H1 (cell line): ENCODE measurements at regions not wholly inside any gene's neighbourhood (a gene's known extent, or its start where the extent isn't known, plus 50 kb on each side); places are given as distances from the start of the nearest gene placed in this dataset.

Source experiments
- CTCF ChIA-PET: fragments of 300-600 bp; sonication (Branson Sonifier 250); formaldehyde crosslinking; loops from one replicate; lab custom pipeline; 2021; ENCODE audit not compliant: partially characterized antibody; lab: Charles Lee
- POLR2A ChIA-PET: fragments of 300-600 bp; sonication (Branson Sonifier 250); formaldehyde crosslinking; loops from one replicate; lab custom pipeline; 2021; ENCODE audit warnings: inconsistent platforms; ENCODE audit not compliant: partially characterized antibody; lab: Charles Lee
- DNase-seq, 2 experiments: peaks; one replicate each; pipeline versions ENCODE4 v3.0.0 to v3.0.0-alpha.2; 2010 to 2022; ENCODE audit warnings: low spot score in 2 of 2, low read depth in 1 of 2, mixed read lengths in 1 of 2
- FAIRE-seq: peaks from 2 replicates; lab custom pipeline; 2011; peaks lifted over from hg19 to GRCh38; lab: Jason Lieb, UNC
- H2AFZ ChIP-seq: 2 replicates; pipeline ENCODE4 v1.8.1; 2012; ENCODE audit warnings: low read length, inconsistent platforms
- H2AK5ac ChIP-seq: 2 replicates; pipeline ENCODE4 v1.6.1; 2013; ENCODE audit warnings: low read depth, low read length
- H2BK120ac ChIP-seq: replicated peaks from 2 replicates; pipeline ENCODE3; 2013; ENCODE audit warnings: low read depth, low read length, inconsistent platforms
- H2BK12ac ChIP-seq: 2 replicates; pipeline ENCODE4 v1.6.1; 2013; ENCODE audit warnings: low read depth, low read length
- H2BK15ac ChIP-seq: 2 replicates; pipeline ENCODE4 v1.6.1; 2013; ENCODE audit warnings: low read length
- H2BK20ac ChIP-seq: 2 replicates; pipeline ENCODE4 v1.6.1; 2013; ENCODE audit warnings: low read length
- H2BK5ac ChIP-seq: 2 replicates; pipeline ENCODE4 v1.6.1; 2013; ENCODE audit warnings: low read depth, low read length
- H3K14ac ChIP-seq: 2 replicates; pipeline ENCODE4 v1.6.1; 2013; ENCODE audit warnings: inconsistent platforms; ENCODE audit not compliant: insufficient read length
- H3K18ac ChIP-seq: 2 replicates; pipeline ENCODE4 v1.6.1; 2013; ENCODE audit warnings: low read length; ENCODE audit errors: extremely low read depth
- H3K23ac ChIP-seq: 2 replicates; pipeline ENCODE4 v1.6.1; 2013; ENCODE audit warnings: inconsistent platforms; ENCODE audit not compliant: insufficient read length
- H3K23me2 ChIP-seq: 2 replicates; pipeline ENCODE4 v1.6.1; 2013; ENCODE audit warnings: low read depth, low read length
- H3K27ac ChIP-seq: 2 replicates; pipeline ENCODE4 v1.6.1; 2011; ENCODE audit warnings: low read depth, low read length, inconsistent platforms
- H3K27me3 ChIP-seq, 4 experiments: replicated peaks in 1 of 4; 1 replicate in 1 of 4; 2 replicates in 3 of 4; pipeline versions ENCODE4 v1.6.1 to v1.8.1; 2011 to 2013; ENCODE audit warnings: low read length in 3 of 4, mild to moderate bottlenecking in 3 of 4, inconsistent platforms in 2 of 4, mixed read lengths in 2 of 4, moderate library complexity in 1 of 4; ENCODE audit not compliant: control insufficient read depth in 3 of 4, insufficient read depth in 3 of 4; ENCODE audit errors: extremely low read depth in 1 of 4
- H3K36me3 ChIP-seq, 4 experiments: 2 replicates each; pipeline versions ENCODE4 v1.6.1 to v1.8.1; 2011 to 2013; ENCODE audit warnings: mild to moderate bottlenecking in 4 of 4, low read length in 3 of 4, moderate library complexity in 2 of 4, control low read depth in 1 of 4, inconsistent platforms in 1 of 4; ENCODE audit not compliant: insufficient read depth in 4 of 4, control insufficient read depth in 2 of 4
- H3K4ac ChIP-seq: replicated peaks from 2 replicates; pipeline ENCODE3; 2013; ENCODE audit warnings: low read length, low read depth, mixed read lengths, inconsistent platforms; ENCODE audit not compliant: insufficient read length
- H3K4me1 ChIP-seq, 4 experiments: replicated peaks in 1 of 4; 1 replicate in 1 of 4; 2 replicates in 3 of 4; pipeline versions ENCODE4 v1.6.1 to v1.8.1; 2011 to 2013; ENCODE audit warnings: low read length in 3 of 4, inconsistent platforms in 2 of 4, mixed read lengths in 1 of 4; ENCODE audit not compliant: insufficient read depth in 4 of 4, control insufficient read depth in 3 of 4
- H3K4me2 ChIP-seq, 2 experiments: 2 replicates each; pipeline versions ENCODE4 v1.6.1 to v1.8.1; 2011 to 2013; ENCODE audit warnings: low read depth in 2 of 2, low read length in 2 of 2, control low read depth in 1 of 2, inconsistent platforms in 1 of 2, mild to moderate bottlenecking in 1 of 2; ENCODE audit not compliant: insufficient read depth in 1 of 2
- H3K4me3 ChIP-seq, 4 experiments: fragments of 200-600, 300-600 bp in 1 of 4; sonication (generic), shearing (Covaris generic), sonication (Bioruptor Twin) in 1 of 4; 2 replicates each; pipeline versions ENCODE4 v1.5.1 to v1.8.1; 2011 to 2016; ENCODE audit warnings: low read length in 4 of 4, low read depth in 3 of 4, control low read depth in 2 of 4, inconsistent platforms in 2 of 4, mild to moderate bottlenecking in 2 of 4, mixed read lengths in 1 of 4, moderate library complexity in 1 of 4; ENCODE audit not compliant: insufficient read depth in 2 of 4; ENCODE audit errors: extremely low read depth in 1 of 4
- H3K56ac ChIP-seq: replicated peaks from 2 replicates; pipeline ENCODE3; 2013; ENCODE audit warnings: low read depth, mild to moderate bottlenecking, mixed read lengths, low read length, inconsistent platforms; ENCODE audit not compliant: insufficient read length
- H3K79me1 ChIP-seq: 2 replicates; pipeline ENCODE4 v1.6.1; 2013; ENCODE audit warnings: low read depth, low read length, control low read depth
- H3K79me2 ChIP-seq, 2 experiments: 2 replicates each; pipeline versions ENCODE4 v1.6.1 to v1.8.1; 2012 to 2013; ENCODE audit warnings: low read length in 2 of 2, mild to moderate bottlenecking in 2 of 2, inconsistent platforms in 1 of 2; ENCODE audit not compliant: insufficient read depth in 2 of 2, control insufficient read depth in 1 of 2
- H3K9ac ChIP-seq, 4 experiments: replicated peaks in 1 of 4; 1 replicate in 1 of 4; 2 replicates in 3 of 4; pipeline versions ENCODE4 v1.6.1 to v1.8.1; 2011 to 2013; ENCODE audit warnings: low read depth in 3 of 4, low read length in 3 of 4, control low read depth in 2 of 4, mild to moderate bottlenecking in 2 of 4, moderate library complexity in 2 of 4, inconsistent platforms in 1 of 4; ENCODE audit errors: extremely low read depth in 1 of 4
- H3K9me3 ChIP-seq, 2 experiments: 2 replicates each; pipeline versions ENCODE4 v1.6.1 to v1.8.1; 2012 to 2013; ENCODE audit warnings: mild to moderate bottlenecking in 2 of 2, moderate library complexity in 2 of 2, control low read depth in 1 of 2, inconsistent platforms in 1 of 2, low read depth in 1 of 2, low read length in 1 of 2, mixed read lengths in 1 of 2; ENCODE audit not compliant: insufficient read depth in 2 of 2
- H4K20me1 ChIP-seq, 2 experiments: replicated peaks in 1 of 2; 2 replicates each; pipeline versions ENCODE3 to v1.8.1; 2011 to 2013; ENCODE audit warnings: inconsistent platforms in 2 of 2, low read length in 2 of 2, mild to moderate bottlenecking in 1 of 2; ENCODE audit not compliant: insufficient read depth in 2 of 2, control insufficient read depth in 1 of 2
- H4K5ac ChIP-seq: 2 replicates; pipeline ENCODE4 v1.6.1; 2013; ENCODE audit warnings: low read length, low read depth, mixed read lengths, inconsistent platforms; ENCODE audit not compliant: insufficient read length
- H4K8ac ChIP-seq: 2 replicates; pipeline ENCODE4 v1.8.0; 2013; ENCODE audit warnings: mild to moderate bottlenecking, moderate library complexity, low read length, inconsistent platforms; ENCODE audit not compliant: insufficient read depth; ENCODE audit errors: extremely low read depth
- H4K91ac ChIP-seq: replicated peaks from 2 replicates; pipeline ENCODE3; 2013; ENCODE audit warnings: low read length, mixed read lengths, inconsistent platforms; ENCODE audit not compliant: insufficient read length
- EGR1 ChIP-seq: IDR thresholded peaks from 2 replicates; pipeline ENCODE4 v1.6.1; 2011; ENCODE audit warnings: low read depth, low read length, borderline replicate concordance
- HDAC6 ChIP-seq: IDR thresholded peaks from one replicate; pipeline ENCODE4 v1.7.1; 2012; ENCODE audit warnings: low read depth, mild to moderate bottlenecking, inconsistent platforms, low read length, moderate library complexity
- POU5F1 ChIP-seq: IDR thresholded peaks from 2 replicates; pipeline ENCODE4 v1.6.1; 2011; ENCODE audit warnings: low read depth, mild to moderate bottlenecking, low read length, moderate library complexity
- TBP ChIP-seq: IDR thresholded peaks from 2 replicates; pipeline ENCODE4 v1.6.1; 2011; ENCODE audit warnings: low read depth, low read length, improper control_type of control experiment
- WGBS, 2 experiments: shearing (Covaris generic) in 1 of 2; methylation state at CpG; one replicate each; pipeline versions ENCODE4 v1.1.6 to v1.1.7; 2013 to 2015; ENCODE audit warnings: low lambda C conversion rate in 2 of 2, mixed read lengths in 2 of 2, inconsistent platforms in 1 of 2, low coverage in 1 of 2, missing lambda C conversion rate in 1 of 2; ENCODE audit not compliant: insufficient replicate concordance in 2 of 2, insufficient coverage in 1 of 2, insufficient read length in 1 of 2; ENCODE audit errors: extremely low coverage in 1 of 2, missing lambda C conversion rate in 1 of 2; 5-methylcytosine and 5-hydroxymethylcytosine counted together

GRCh38 chr15:35720019-35720418 is 174.1 kb upstream of the DPH6 start:
- CTCF ChIA-PET: interaction anchor here (1.1 to 1.4 kb wide), 2 partner anchors 14 to 727 kb away, joined by 3 to 5 read pairs; no protein-coding TSS in a partner anchor
- Histone ChIP-seq H3K9me3 (no peaks in the 10 kb centered on the region), H3K18ac (no peak overlapping the region)

More at GRCh38 chr15:35720019-35720418, 174.1 kb upstream of the DPH6 start:
- Histone ChIP-seq H3K4me1 (0 out of 7 replicates have a peak, but pooled peaks cover 0 to 3% (median 0%) of the 10 kb centered on the region in 4 experiments), H3K56ac (no peak overlapping the region), H3K9ac (no peak overlapping the region), H2AK5ac (no peak overlapping the region), H4K5ac (no peak overlapping the region), H3K79me1 (no peaks in the 10 kb centered on the region), H2BK5ac (no peak overlapping the region), H4K91ac (no peak overlapping the region), H3K27me3 (no peaks in the 10 kb centered on the region), H2BK12ac (no peak overlapping the region), H2BK15ac (no peak overlapping the region), H3K79me2 (no peaks in the 10 kb centered on the region), H2AFZ (no peak overlapping the region), H2BK120ac (no peak overlapping the region), H4K8ac (no peak overlapping the region), H3K4ac (no peak overlapping the region), H4K20me1 (no peaks in the 10 kb centered on the region), H3K4me2 (no peak overlapping the region), H3K23ac (no peak overlapping the region), H2BK20ac (no peak overlapping the region), H3K23me2 (no peaks in the 10 kb centered on the region), H3K36me3 (no peaks in the 10 kb centered on the region), H3K27ac (no peak overlapping the region), H3K14ac (no peak overlapping the region), H3K4me3 (no peak overlapping the region)
- TF ChIP-seq EGR1 (no peak), TBP (no peak), POU5F1 (no peak), HDAC6 (no peak)
- DNase-seq (no peak), FAIRE-seq (no peak)
- POLR2A ChIA-PET: no interaction called here
- 81% methylated on average over 2 of the region's 2 CpGs; no CpG with 5 or more reads in 1 of the 2 experiments for WGBS, 2 experiments
